ENCODE measurements at regions not wholly inside any gene's neighbourhood (a gene's known extent, or its start where the extent isn't known, plus 50 kb on each side); places are given as distances from the start of the nearest gene placed in this dataset.

DNA sequence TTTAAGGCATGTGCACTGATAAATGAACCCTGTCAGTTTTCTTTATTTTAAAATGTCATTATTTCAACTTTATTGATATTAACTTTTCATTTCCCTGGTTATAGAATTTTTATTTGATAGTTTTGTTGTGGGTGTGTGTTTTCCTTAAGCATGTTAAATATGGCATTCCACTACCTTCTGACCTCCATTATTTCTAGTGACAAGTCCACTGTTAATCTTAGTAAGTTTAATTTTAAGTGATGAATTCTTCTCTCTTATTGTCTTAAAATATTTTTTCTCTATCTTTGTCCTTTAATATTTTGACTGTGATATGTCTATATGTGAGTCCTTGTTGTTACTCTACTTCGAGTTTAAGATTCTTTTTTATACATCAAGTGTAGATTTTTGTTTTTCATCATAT, 685.7 kb downstream of the GALR1 start:
- peaks cover 9% of the 10 kb centered on the region for H3K9me3 Mint-ChIP-seq (ENCODE audit: low read depth)
- H3K4me3 Mint-ChIP-seq (ENCODE audit: low read depth), result no peak overlapping the region
- no peak overlapping the region for H3K27ac Mint-ChIP-seq
- no peak for DNase-seq (ENCODE audit: low spot score, unreplicated experiment)
- no peaks in the 10 kb centered on the region for H3K27me3 Mint-ChIP-seq
- TF ChIP-seq, protein P1, sequence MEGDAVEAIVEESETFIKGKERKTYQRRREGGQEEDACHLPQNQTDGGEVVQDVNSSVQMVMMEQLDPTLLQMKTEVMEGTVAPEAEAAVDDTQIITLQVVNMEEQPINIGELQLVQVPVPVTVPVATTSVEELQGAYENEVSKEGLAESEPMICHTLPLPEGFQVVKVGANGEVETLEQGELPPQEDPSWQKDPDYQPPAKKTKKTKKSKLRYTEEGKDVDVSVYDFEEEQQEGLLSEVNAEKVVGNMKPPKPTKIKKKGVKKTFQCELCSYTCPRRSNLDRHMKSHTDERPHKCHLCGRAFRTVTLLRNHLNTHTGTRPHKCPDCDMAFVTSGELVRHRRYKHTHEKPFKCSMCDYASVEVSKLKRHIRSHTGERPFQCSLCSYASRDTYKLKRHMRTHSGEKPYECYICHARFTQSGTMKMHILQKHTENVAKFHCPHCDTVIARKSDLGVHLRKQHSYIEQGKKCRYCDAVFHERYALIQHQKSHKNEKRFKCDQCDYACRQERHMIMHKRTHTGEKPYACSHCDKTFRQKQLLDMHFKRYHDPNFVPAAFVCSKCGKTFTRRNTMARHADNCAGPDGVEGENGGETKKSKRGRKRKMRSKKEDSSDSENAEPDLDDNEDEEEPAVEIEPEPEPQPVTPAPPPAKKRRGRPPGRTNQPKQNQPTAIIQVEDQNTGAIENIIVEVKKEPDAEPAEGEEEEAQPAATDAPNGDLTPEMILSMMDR (IDR thresholded peaks at IDR 0.05; ENCODE audit: unreplicated experiment), result no peak
- no peaks in the 10 kb centered on the region for H3K36me3 Mint-ChIP-seq (ENCODE audit: insufficient read depth)
- H3K4me1 Mint-ChIP-seq (ENCODE audit: low read depth), result no peaks in the 10 kb centered on the region

DNA sequence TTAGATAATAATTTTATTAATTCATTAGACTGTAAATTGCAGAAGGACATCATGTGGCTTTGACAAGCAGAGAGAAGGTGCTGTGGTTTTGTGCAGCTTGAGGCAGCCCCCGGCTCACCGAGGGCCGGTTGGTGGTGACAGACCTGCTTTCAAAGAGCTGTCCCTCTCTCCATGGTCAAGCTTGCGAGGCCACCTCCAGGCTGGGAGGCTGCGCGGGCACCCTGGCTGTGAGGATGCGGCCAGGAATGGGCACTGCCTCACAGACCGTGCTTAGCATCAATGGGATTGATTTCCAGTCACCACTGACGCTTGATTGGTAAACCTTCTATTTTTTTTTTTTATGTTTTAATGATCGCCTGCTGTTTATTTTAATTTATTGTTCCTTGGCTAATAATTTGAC, 690.9 kb downstream of the GALR1 start:
- TF ChIP-seq, protein P1 (IDR thresholded peaks at IDR 0.05; ENCODE audit: unreplicated experiment), result no peak
- Mint-ChIP-seq H3K9me3 (ENCODE audit: low read depth) (peaks cover 2% of the 10 kb centered on the region), H3K36me3 (ENCODE audit: insufficient read depth) (no peaks in the 10 kb centered on the region), H3K27ac (no peak overlapping the region), H3K4me3 (ENCODE audit: low read depth) (no peak overlapping the region), H3K27me3 (no peaks in the 10 kb centered on the region), H3K4me1 (ENCODE audit: low read depth) (peaks cover 5% of the 10 kb centered on the region)
- DNase-seq (ENCODE audit: low spot score, unreplicated experiment), result no peak

DNA sequence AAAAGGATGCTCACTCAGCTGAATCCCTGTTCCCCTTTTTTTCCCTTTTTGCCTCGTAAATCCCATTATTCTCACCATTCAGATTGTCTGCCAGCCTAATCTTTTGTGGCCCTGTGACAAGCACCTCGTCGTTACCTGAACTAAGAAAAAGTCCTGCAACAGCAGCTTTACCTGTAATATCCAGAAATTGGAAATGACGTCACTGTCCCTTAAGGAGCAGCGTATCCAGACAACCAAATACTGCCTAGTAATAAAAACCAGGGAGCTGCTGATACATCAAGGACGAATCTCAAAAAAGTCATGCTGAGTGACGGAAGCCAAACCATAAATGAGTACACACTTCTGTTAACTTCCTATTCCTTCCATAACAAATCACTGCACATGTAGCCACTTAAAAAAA, 694.9 kb downstream of the GALR1 start:
- no peak for DNase-seq (ENCODE audit: low spot score, unreplicated experiment)
- H3K27me3 Mint-ChIP-seq, result no peaks in the 10 kb centered on the region
- TF ChIP-seq, protein P1 (IDR thresholded peaks at IDR 0.05; ENCODE audit: unreplicated experiment), result no peak
- no peaks in the 10 kb centered on the region for H3K36me3 Mint-ChIP-seq (ENCODE audit: insufficient read depth)
- H3K4me3 Mint-ChIP-seq (ENCODE audit: low read depth), result no peak overlapping the region
- no peaks in the 10 kb centered on the region for H3K9me3 Mint-ChIP-seq (ENCODE audit: low read depth)
- H3K4me1 Mint-ChIP-seq (ENCODE audit: low read depth), result peaks cover 5% of the 10 kb centered on the region
- no peak overlapping the region for H3K27ac Mint-ChIP-seq

DNA sequence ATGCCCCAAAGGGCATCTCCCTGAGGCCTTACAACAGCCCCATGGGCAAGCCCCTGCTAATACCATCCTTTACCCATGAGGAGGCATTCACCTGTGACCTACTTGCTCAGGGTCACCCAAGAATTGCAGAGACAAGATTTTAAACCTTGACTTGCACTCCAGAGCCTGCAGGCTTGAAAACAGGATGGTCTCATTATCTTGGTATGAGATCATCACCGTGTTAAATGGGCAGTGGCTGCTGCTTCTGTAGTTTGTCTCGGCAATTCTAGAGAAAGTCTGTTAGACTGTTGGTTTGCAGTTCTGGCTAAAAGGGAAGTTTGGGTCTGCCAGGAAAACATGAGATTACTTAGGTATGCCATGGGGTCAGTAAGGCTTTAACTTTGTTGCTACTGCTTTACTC, 698.9 kb downstream of the GALR1 start:
- DNase-seq (ENCODE audit: low spot score, unreplicated experiment), result no peak
- Mint-ChIP-seq H3K4me3 (ENCODE audit: low read depth) (no peak overlapping the region), H3K9me3 (ENCODE audit: low read depth) (peaks cover 3% of the 10 kb centered on the region), H3K27ac (no peak overlapping the region), H3K27me3 (no peaks in the 10 kb centered on the region), H3K36me3 (ENCODE audit: insufficient read depth) (no peaks in the 10 kb centered on the region), H3K4me1 (ENCODE audit: low read depth) (peaks cover 2% of the 10 kb centered on the region)
- TF ChIP-seq, protein P1 (IDR thresholded peaks at IDR 0.05; ENCODE audit: unreplicated experiment), result no peak

DNA sequence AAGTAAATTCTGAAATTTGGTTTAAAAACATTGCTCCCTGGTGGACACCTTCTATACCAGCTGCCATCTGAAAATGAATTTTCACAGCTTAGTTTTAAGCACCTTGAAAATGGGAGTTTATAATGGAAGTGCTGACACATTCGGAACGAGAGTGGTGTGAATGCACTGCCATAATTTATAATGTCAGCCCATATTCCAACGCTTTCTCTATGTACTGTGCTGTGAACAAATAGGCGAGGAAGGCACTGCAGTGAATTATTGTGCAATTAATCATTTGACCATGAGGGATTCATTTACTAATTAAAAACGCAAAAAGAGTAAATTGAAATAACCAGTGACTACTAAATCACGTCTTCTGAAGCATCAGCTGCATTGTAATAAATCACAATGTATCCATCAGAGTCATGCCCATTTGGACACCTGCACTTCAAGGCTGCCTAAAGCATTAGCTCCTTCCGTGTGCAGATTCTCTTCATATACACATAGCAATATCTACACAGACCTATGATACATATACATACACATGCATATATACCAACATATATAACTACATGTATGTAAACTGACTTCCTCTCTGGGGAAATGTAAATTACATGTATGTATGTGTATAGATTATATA, 699.8 kb downstream of the GALR1 start:
- no peak for DNase-seq (ENCODE audit: low spot score, unreplicated experiment)
- peaks cover 2% of the 10 kb centered on the region for H3K4me1 Mint-ChIP-seq (ENCODE audit: low read depth)
- H3K9me3 Mint-ChIP-seq (ENCODE audit: low read depth), result peaks cover 3% of the 10 kb centered on the region
- no peaks in the 10 kb centered on the region for H3K36me3 Mint-ChIP-seq (ENCODE audit: insufficient read depth)
- TF ChIP-seq, protein P1 (IDR thresholded peaks at IDR 0.05; ENCODE audit: unreplicated experiment), result peak; percentile 8
- no peaks in the 10 kb centered on the region for H3K27me3 Mint-ChIP-seq
- no peak overlapping the region for H3K27ac Mint-ChIP-seq
- H3K4me3 Mint-ChIP-seq (ENCODE audit: low read depth), result no peak overlapping the region
